Upper lobe of left lung (tissue), 4 donors: ENCODE measurements at regions not wholly inside any gene's neighbourhood (a gene's known extent, or its start where the extent isn't known, plus 50 kb on each side); places are given as distances from the start of the nearest gene placed in this dataset.

Experiments
- CTCF ChIP-seq, 6 experiments: fragments of 450-650 bp in 4 of 6; fragments of 200-600 bp in 2 of 6; sonication (generic) in 2 of 6; IDR thresholded peaks; one replicate each; pipeline ENCODE4 v1.5.1; 2016 to 2019; ENCODE audit warnings: antibody characterized with exemption in 6 of 6
- EP300 ChIP-seq, 4 donors: sonication (generic); formaldehyde crosslinking; IDR thresholded peaks; one replicate each; pipeline ENCODE4 v1.5.1; 2017; ENCODE audit warnings: antibody characterized with exemption in 4 of 4, control low read depth in 2 of 4

GRCh38 chr20:5448449-5449118, 131.8 kb upstream of the PROKR2 start:
- TF ChIP-seq EP300 (IDR thresholded peaks at IDR 0.05) = no peak
- peak; percentile 10 to 58 (median 46) for TF ChIP-seq CTCF (IDR thresholded peaks at IDR 0.05)
